GM12891 (cell line): ENCODE measurements at regions not wholly inside any gene's neighbourhood (a gene's known extent, or its start where the extent isn't known, plus 50 kb on each side); places are given as distances from the start of the nearest gene placed in this dataset.

Experiments used
- POLR2A ChIP-seq: IDR thresholded peaks from 2 replicates; pipeline ENCODE4 v1.6.1; 2011; ENCODE audit warnings: low read depth, low read length, control low read depth
- POLR2AphosphoS5 ChIP-seq: IDR thresholded peaks from 2 replicates; pipeline ENCODE4 v1.6.1; 2011; ENCODE audit warnings: low read depth, low read length, control low read depth
- POU2F2 ChIP-seq: IDR thresholded peaks from 2 replicates; pipeline ENCODE4 v1.6.1; 2011; ENCODE audit warnings: low read depth, mild to moderate bottlenecking, control low read depth, low read length, moderate library complexity
- TAF1 ChIP-seq: IDR thresholded peaks from 2 replicates; pipeline ENCODE4 v1.6.1; 2011; ENCODE audit warnings: low read depth, low read length, control low read depth

GRCh38 chr16:87221633-87222032 lies 95.6 kb downstream of the C16orf95 start:
- TF ChIP-seq TAF1, result no peak
- TF ChIP-seq POLR2AphosphoS5, result no peak
- TF ChIP-seq POLR2A, result no peak
- no peak for TF ChIP-seq POU2F2
